Upper lobe of right lung (tissue), 1 donor: ENCODE measurements at regions not wholly inside any gene's neighbourhood (a gene's known extent, or its start where the extent isn't known, plus 50 kb on each side); places are given as distances from the start of the nearest gene placed in this dataset.

ENCODE experiments used
- ATAC-seq: fragments of 200-7000 bp; cut with Tn5 transposase; one replicate; pipeline ENCODE4 v1.9.1; 2020; ENCODE audit warnings: mild to moderate bottlenecking, moderate library complexity
- DNase-seq: peaks from one replicate; pipeline ENCODE4 v3.0.0-alpha.2; 2020
- H3K27ac ChIP-seq: fragments of 200-600 bp; one replicate; pipeline ENCODE4 v1.8.0; 2022
- H3K27me3 ChIP-seq: fragments of 200-600 bp; one replicate; pipeline ENCODE4 v1.8.0; 2022; ENCODE audit warnings: mild to moderate bottlenecking
- H3K36me3 ChIP-seq: fragments of 200-600 bp; one replicate; pipeline ENCODE4 v1.8.0; 2022
- H3K4me1 ChIP-seq: fragments of 200-600 bp; one replicate; pipeline ENCODE4 v1.8.0; 2022
- H3K4me3 ChIP-seq: fragments of 200-600 bp; one replicate; pipeline ENCODE4 v1.8.0; 2022; ENCODE audit warnings: mild to moderate bottlenecking
- H3K9me3 ChIP-seq: fragments of 200-600 bp; one replicate; pipeline ENCODE4 v1.8.0; 2022
- intact Hi-C: fragments of 100-400 bp; cut with DNase I; formaldehyde crosslinking; loops from one replicate; pipeline ENCODE4 v1.11.0; 2022
- TF ChIP-seq, protein P1 (sequence below): fragments of 200-600 bp; IDR thresholded peaks from one replicate; pipeline ENCODE4 v1.8.0; 2022; ENCODE audit warnings: antibody characterized with exemption
- donor health status: DM: no; HTN: yes; CAD: no; lungs with severe emphysema.

DNA sequence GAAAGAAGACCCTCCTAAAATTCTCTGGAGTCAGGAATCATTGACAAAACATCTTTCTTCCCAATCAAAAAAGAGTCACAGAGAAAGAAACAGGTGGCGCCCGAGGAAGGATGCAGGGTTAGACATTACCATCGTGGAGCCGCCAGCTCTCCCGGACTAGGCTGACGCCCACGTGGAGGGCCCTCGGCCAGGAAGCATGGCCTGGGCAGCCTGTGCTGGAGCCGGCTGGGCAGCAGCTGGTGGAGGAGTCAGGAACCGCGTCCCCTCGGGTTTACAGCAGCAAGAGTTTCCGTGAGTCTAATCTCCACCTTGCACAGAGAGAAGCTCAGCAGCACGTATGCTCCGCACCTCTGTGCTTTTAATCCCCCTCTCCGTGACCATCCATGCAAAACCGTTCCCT lies 533.7 kb upstream of the ATP11B start:
- Histone ChIP-seq H3K9me3 (no peaks in the 10 kb centered on the region), H3K27me3 (peaks cover 8% of the 10 kb centered on the region), H3K4me3 (no peak overlapping the region), H3K27ac (no peak overlapping the region), H3K4me1 (no peaks in the 10 kb centered on the region), H3K36me3 (no peaks in the 10 kb centered on the region)
- ATAC-seq, result no peak
- intact Hi-C loops, result no loop called here
- TF ChIP-seq, protein P1, sequence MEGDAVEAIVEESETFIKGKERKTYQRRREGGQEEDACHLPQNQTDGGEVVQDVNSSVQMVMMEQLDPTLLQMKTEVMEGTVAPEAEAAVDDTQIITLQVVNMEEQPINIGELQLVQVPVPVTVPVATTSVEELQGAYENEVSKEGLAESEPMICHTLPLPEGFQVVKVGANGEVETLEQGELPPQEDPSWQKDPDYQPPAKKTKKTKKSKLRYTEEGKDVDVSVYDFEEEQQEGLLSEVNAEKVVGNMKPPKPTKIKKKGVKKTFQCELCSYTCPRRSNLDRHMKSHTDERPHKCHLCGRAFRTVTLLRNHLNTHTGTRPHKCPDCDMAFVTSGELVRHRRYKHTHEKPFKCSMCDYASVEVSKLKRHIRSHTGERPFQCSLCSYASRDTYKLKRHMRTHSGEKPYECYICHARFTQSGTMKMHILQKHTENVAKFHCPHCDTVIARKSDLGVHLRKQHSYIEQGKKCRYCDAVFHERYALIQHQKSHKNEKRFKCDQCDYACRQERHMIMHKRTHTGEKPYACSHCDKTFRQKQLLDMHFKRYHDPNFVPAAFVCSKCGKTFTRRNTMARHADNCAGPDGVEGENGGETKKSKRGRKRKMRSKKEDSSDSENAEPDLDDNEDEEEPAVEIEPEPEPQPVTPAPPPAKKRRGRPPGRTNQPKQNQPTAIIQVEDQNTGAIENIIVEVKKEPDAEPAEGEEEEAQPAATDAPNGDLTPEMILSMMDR, result no peak
- DNase-seq, result no peak

DNA sequence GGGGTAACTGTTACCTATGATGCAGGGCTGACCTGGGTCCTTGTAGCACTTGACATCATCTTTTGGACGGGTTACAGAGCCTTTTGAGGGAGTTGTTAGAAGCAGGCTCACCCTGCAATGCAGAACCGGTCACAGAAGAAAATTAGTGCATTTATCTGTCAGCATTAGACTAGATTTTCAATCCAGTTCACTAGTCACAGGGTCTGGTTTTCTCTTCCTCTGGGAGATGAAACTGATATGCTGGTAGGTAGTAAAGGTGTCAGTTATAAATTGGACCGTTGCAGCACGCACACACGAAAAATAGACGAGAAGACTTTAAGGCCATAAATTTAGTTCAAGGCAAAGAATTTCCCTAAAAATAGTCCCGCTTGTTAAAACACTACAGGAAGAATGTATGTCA lies 532.3 kb upstream of the ATP11B start:
- DNase-seq (no peak), ATAC-seq (no peak)
- H3K4me3 ChIP-seq, result no peak overlapping the region
- no peaks in the 10 kb centered on the region for H3K9me3 ChIP-seq
- intact Hi-C loops, result no loop called here
- H3K27ac ChIP-seq, result no peak overlapping the region
- peaks cover 8% of the 10 kb centered on the region for H3K27me3 ChIP-seq
- H3K4me1 ChIP-seq, result no peaks in the 10 kb centered on the region
- no peaks in the 10 kb centered on the region for H3K36me3 ChIP-seq
- TF ChIP-seq, protein P1, result no peak

DNA sequence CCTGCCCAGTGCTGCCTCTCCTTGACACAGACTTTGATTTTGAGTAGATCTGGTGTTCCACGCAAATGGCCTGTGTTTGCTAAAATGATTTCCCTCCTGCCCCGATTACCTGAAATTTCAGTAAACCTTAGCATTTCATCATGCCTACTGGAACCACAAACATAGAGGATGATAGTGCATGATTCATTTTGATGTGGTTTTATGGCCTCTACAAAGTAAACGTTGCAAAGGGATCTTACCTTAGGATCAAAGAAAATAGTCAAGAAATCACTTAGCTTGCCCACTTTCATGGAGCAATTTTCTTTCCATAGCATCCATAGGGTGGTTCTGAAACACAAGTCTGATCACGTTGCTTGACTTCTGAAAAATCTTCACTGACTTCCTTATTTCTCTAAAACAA lies 524.6 kb upstream of the ATP11B start:
- intact Hi-C loops, result no loop called here

DNA sequence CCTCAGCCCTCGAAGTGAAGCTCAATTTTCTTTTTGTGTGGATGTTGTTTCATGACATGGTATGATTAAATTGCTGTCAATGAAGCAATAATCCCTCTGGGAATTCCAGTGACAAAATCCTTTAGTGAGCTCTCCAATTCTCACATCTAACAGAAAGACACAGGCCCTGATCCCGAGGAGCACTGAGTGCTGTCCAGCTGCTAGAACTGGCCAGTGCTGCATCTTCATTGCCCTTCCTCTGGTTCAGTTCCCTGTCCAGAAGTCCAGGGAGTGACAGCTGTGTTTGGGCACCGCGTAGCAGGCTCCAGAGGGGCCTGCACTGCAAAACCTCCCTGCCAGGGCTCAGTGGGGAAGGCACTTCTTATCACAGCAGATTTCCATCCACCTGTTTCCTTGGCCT lies 516.8 kb upstream of the ATP11B start:
- Histone ChIP-seq H3K9me3 (no peaks in the 10 kb centered on the region), H3K36me3 (no peaks in the 10 kb centered on the region), H3K4me1 (no peaks in the 10 kb centered on the region), H3K4me3 (no peak overlapping the region), H3K27ac (no peak overlapping the region), H3K27me3 (no peaks in the 10 kb centered on the region)
- no peak for ATAC-seq
- TF ChIP-seq, protein P1, result no peak
- intact Hi-C loops, result no loop called here
- no peak for DNase-seq

More for the DNA sequence above, 524.6 kb upstream of the ATP11B start:
- ATAC-seq, result no peak
- H3K36me3 ChIP-seq, result no peaks in the 10 kb centered on the region
- no peaks in the 10 kb centered on the region for H3K9me3 ChIP-seq
- no peak for DNase-seq
- H3K27me3 ChIP-seq, result no peaks in the 10 kb centered on the region
- H3K27ac ChIP-seq, result no peak overlapping the region
- no peak overlapping the region for H3K4me3 ChIP-seq
- TF ChIP-seq, protein P1, result no peak
- no peaks in the 10 kb centered on the region for H3K4me1 ChIP-seq

DNA sequence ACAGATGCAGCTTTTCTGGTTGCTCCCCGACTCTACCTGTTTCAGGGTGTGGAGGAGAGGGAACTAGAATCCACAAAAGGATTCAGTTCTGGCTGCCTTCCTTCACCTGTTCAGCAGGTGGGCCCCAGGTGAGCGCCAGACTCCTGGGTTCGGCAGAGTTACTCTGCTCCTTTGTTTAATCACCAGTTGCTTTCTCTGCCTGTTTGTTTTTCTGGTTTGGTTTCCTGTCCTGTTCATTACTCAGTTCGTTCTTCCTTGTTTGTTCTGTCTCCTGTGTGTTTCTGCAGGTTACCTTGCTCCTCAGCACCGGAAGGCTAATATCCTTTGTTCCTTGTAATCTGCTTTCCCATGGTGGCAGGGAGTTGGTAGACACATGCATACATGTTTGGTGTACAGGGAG lies 508.5 kb upstream of the ATP11B start:
- ATAC-seq (no peak), DNase-seq (no peak)
- no peak overlapping the region for H3K27ac ChIP-seq
- H3K36me3 ChIP-seq, result no peaks in the 10 kb centered on the region
- intact Hi-C loops, result no loop called here
- TF ChIP-seq, protein P1, result no peak
- no peaks in the 10 kb centered on the region for H3K4me1 ChIP-seq
- no peaks in the 10 kb centered on the region for H3K27me3 ChIP-seq
- H3K4me3 ChIP-seq, result no peak overlapping the region
- H3K9me3 ChIP-seq, result no peaks in the 10 kb centered on the region

DNA sequence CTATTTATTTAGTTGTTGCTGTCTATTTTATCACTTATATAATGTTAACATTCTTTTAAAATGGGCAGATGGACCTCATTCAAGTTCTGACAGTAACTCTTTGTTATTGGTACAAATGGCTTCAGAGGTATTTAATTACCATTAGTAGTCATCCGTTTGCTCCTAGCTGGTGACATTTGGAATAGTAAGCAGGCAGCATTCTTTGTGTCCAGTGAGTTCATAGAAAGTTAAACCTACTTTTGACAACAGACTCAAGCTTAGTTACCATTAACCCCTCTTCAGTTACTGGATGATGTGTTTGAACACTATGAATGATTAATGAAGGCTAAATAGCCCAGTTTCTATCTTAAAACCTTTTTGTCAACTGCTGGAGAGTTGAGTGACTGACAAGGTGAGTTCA lies 500.7 kb upstream of the ATP11B start:
- H3K27me3 ChIP-seq, result no peaks in the 10 kb centered on the region
- ATAC-seq (no peak), DNase-seq (no peak)
- H3K4me1 ChIP-seq, result no peaks in the 10 kb centered on the region
- intact Hi-C loops, result no loop called here
- no peak overlapping the region for H3K4me3 ChIP-seq
- no peaks in the 10 kb centered on the region for H3K9me3 ChIP-seq
- H3K27ac ChIP-seq, result no peak overlapping the region
- no peaks in the 10 kb centered on the region for H3K36me3 ChIP-seq
- TF ChIP-seq, protein P1, result no peak
